Umbilical cord (tissue), 1 donor: ENCODE measurements at regions not wholly inside any gene's neighbourhood (a gene's known extent, or its start where the extent isn't known, plus 50 kb on each side); places are given as distances from the start of the nearest gene placed in this dataset.
"Not testable (repeated sequence)": the region's sequence is repeated elsewhere in the genome, so short reads cannot be mapped to it uniquely, and the experiment has no call there.

Source experiments
- DNase-seq: peaks from one replicate; pipeline ENCODE4 v3.0.0-alpha.2; 2015; ENCODE audit warnings: low spot score

- no peak for DNase-seq
These were observed 1124.7 kb upstream of the ACVR2A start for GRCh38 chr2:146720170-146720569.

- DNase-seq = no peak
These were observed 1128.2 kb upstream of the ACVR2A start for GRCh38 chr2:146716591-146716990.

GRCh38 chr2:146709004-146709403, 1135.8 kb upstream of the ACVR2A start:
- DNase-seq = no peak

- DNase-seq = no peak
These were observed 1143.6 kb upstream of the ACVR2A start for GRCh38 chr2:146701183-146701582.

- no peak for DNase-seq
These were observed 1147.5 kb upstream of the ACVR2A start for GRCh38 chr2:146697307-146697706.

- not testable (repeated sequence) for DNase-seq
These were observed 1148.0 kb upstream of the ACVR2A start for GRCh38 chr2:146696787-146697186.

- DNase-seq = no peak
These were observed 1162.8 kb upstream of the ACVR2A start for GRCh38 chr2:146681991-146682390.

GRCh38 chr2:146678516-146678915, 1166.3 kb upstream of the ACVR2A start:
- no peak for DNase-seq

- DNase-seq = no peak
These were observed 1167.5 kb upstream of the ACVR2A start for GRCh38 chr2:146677280-146677679.

- DNase-seq = no peak
These were observed 1175.1 kb upstream of the ACVR2A start for GRCh38 chr2:146669735-146670134.

- DNase-seq = no peak
These were observed 1178.5 kb upstream of the ACVR2A start for GRCh38 chr2:146666340-146666739.

GRCh38 chr2:146665800-146666199, 1179.0 kb upstream of the ACVR2A start:
- no peak for DNase-seq

GRCh38 chr2:146661473-146662096, 1183.2 kb upstream of the ACVR2A start:
- DNase-seq = peak; percentile 60

GRCh38 chr2:146659976-146660375, 1184.9 kb upstream of the ACVR2A start:
- no peak for DNase-seq

- no peak for DNase-seq
These were observed 1192.5 kb upstream of the ACVR2A start for GRCh38 chr2:146652311-146652710.

GRCh38 chr2:146651361-146651760, 1193.5 kb upstream of the ACVR2A start:
- no peak for DNase-seq

GRCh38 chr2:146642066-146642465, 1202.8 kb upstream of the ACVR2A start:
- no peak for DNase-seq

- peak; percentile 9 for DNase-seq
These were observed 1210.4 kb upstream of the ACVR2A start for GRCh38 chr2:146634230-146635097.

- no peak for DNase-seq
These were observed 1211.7 kb upstream of the ACVR2A start for GRCh38 chr2:146633159-146633558.

GRCh38 chr2:146632707-146633106, 1212.1 kb upstream of the ACVR2A start:
- no peak for DNase-seq

GRCh38 chr2:146624430-146625160, 1220.2 kb upstream of the ACVR2A start:
- peak; percentile 6 for DNase-seq

- no peak for DNase-seq
These were observed 1221.1 kb upstream of the ACVR2A start for GRCh38 chr2:146623771-146624170.
